Tibial nerve (tissue), 4 donors: ENCODE measurements at regions not wholly inside any gene's neighbourhood (a gene's known extent, or its start where the extent isn't known, plus 50 kb on each side); places are given as distances from the start of the nearest gene placed in this dataset.

Experiments used
- DNase-seq, 2 donors: peaks; one replicate each; pipeline ENCODE4 v3.0.0-alpha.2; 2019; ENCODE audit warnings: low spot score in 2 of 2
- H3K27ac ChIP-seq, 4 donors: fragments of 200-600 bp; sonication (generic) in 3 of 4; one replicate each; pipeline ENCODE4 v1.5.1; 2017 to 2019; ENCODE audit warnings: mild to moderate bottlenecking in 1 of 4
- H3K27me3 ChIP-seq, 2 donors: fragments of 200-600 bp; sonication (generic) in 1 of 2; one replicate each; pipeline versions ENCODE4 v1.5.1 to v1.6.0; 2017 to 2019
- H3K36me3 ChIP-seq, 3 donors: fragments of 200-600 bp; sonication (generic); one replicate each; pipeline ENCODE4 v1.5.1; 2018 to 2019
- H3K4me1 ChIP-seq, 4 donors: fragments of 200-600 bp; sonication (generic) in 3 of 4; one replicate each; pipeline ENCODE4 v1.5.1; 2017 to 2019
- H3K4me3 ChIP-seq, 4 donors: fragments of 200-600 bp; sonication (generic) in 3 of 4; one replicate each; pipeline ENCODE4 v1.5.1; 2017 to 2019; ENCODE audit warnings: mild to moderate bottlenecking in 1 of 4, moderate library complexity in 1 of 4
- H3K9me3 ChIP-seq, 4 donors: fragments of 200-600 bp; sonication (generic) in 3 of 4; one replicate each; pipeline ENCODE4 v1.5.1; 2017 to 2019
- EP300 ChIP-seq, 2 donors: sonication (generic); formaldehyde crosslinking; IDR thresholded peaks; one replicate each; pipeline ENCODE4 v1.6.1; 2017; ENCODE audit warnings: antibody characterized with exemption in 2 of 2, mild to moderate bottlenecking in 1 of 2
- POLR2A ChIP-seq, 2 donors: fragments of 450-650 bp; IDR thresholded peaks; one replicate each; pipeline ENCODE4 v1.6.1; 2017; ENCODE audit warnings: antibody characterized with exemption in 2 of 2, mild to moderate bottlenecking in 2 of 2, moderate library complexity in 2 of 2
- WGBS, 2 donors: methylation state at CpG; one replicate each; pipeline ENCODE4 v1.1.5; 2018; 5-methylcytosine and 5-hydroxymethylcytosine counted together
- TF ChIP-seq, protein P1 (sequence below), 5 experiments: fragments of 200-600 bp in 3 of 5; fragments of 450-650 bp in 2 of 5; sonication (generic) in 3 of 5; IDR thresholded peaks; one replicate each; pipeline ENCODE4 v1.5.1; 2016 to 2019; ENCODE audit warnings: antibody characterized with exemption in 5 of 5, mild to moderate bottlenecking in 3 of 5, moderate library complexity in 2 of 5

DNA sequence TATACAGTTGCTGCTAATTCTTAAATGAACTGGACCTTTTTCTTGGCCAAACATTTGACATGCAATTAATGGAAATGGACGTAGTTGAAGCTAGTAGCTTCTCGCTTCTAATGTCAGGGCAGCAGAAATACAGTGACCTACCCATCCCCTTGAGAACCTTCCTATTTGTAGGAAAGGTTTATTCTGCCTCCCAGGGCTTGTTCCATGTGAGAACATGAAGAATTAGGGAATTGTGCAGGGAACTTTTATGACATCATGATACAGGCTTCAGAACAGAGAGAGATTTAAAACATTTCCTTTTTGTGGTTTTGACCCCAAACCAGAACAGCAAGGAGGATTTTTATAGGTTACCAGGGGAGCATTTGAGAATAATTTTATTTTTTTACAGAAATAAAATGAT is 406.6 kb upstream of the PPP2R3A start:
- Histone ChIP-seq H3K27me3 (no peaks in the 10 kb centered on the region), H3K4me1 (no peaks in the 10 kb centered on the region), H3K36me3 (no peaks in the 10 kb centered on the region), H3K4me3 (no peak overlapping the region), H3K9me3 (no peaks in the 10 kb centered on the region), H3K27ac (no peak overlapping the region)
- 16 to 32% methylated on average over 2 of the region's 2 CpGs for WGBS, 2 donors
- TF ChIP-seq, protein P1, sequence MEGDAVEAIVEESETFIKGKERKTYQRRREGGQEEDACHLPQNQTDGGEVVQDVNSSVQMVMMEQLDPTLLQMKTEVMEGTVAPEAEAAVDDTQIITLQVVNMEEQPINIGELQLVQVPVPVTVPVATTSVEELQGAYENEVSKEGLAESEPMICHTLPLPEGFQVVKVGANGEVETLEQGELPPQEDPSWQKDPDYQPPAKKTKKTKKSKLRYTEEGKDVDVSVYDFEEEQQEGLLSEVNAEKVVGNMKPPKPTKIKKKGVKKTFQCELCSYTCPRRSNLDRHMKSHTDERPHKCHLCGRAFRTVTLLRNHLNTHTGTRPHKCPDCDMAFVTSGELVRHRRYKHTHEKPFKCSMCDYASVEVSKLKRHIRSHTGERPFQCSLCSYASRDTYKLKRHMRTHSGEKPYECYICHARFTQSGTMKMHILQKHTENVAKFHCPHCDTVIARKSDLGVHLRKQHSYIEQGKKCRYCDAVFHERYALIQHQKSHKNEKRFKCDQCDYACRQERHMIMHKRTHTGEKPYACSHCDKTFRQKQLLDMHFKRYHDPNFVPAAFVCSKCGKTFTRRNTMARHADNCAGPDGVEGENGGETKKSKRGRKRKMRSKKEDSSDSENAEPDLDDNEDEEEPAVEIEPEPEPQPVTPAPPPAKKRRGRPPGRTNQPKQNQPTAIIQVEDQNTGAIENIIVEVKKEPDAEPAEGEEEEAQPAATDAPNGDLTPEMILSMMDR (IDR thresholded peaks at IDR 0.05): no peak
- TF ChIP-seq POLR2A (IDR thresholded peaks at IDR 0.05) (no peak), EP300 (IDR thresholded peaks at IDR 0.05) (no peak)
- DNase-seq: peak in 1 of 2 donors; percentile 26

DNA sequence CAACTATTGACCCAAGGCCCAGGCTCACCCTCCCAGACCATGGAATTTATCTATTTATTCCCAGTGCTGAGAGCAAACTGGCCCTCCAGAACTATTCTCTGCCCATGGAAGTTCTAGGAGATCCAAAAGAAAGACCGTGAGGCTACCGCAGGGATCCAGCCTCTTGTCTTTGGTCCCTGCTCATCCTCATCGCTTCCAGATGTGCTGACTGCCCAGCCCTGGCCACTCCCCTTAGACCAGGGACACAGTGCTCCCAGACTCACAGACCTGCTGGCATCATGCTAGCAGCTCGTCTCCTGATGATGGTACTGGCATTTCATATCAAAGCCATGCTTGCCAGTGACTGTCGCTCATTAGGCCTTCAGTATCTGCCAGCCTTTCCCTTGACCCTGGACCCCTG is 405.7 kb upstream of the PPP2R3A start:
- H3K9me3 ChIP-seq: no peaks in the 10 kb centered on the region
- no peaks in the 10 kb centered on the region for H3K36me3 ChIP-seq
- no peaks in the 10 kb centered on the region for H3K27me3 ChIP-seq
- H3K27ac ChIP-seq: no peak overlapping the region
- no peaks in the 10 kb centered on the region for H3K4me1 ChIP-seq
- TF ChIP-seq POLR2A (IDR thresholded peaks at IDR 0.05) (no peak), EP300 (IDR thresholded peaks at IDR 0.05) (no peak)
- TF ChIP-seq, protein P1 (IDR thresholded peaks at IDR 0.05): no peak
- no peak overlapping the region for H3K4me3 ChIP-seq
- WGBS, 2 donors: 86 to 89% methylated on average over 5 of the region's 5 CpGs
- DNase-seq: peak in 1 of 2 donors; percentile 15

DNA sequence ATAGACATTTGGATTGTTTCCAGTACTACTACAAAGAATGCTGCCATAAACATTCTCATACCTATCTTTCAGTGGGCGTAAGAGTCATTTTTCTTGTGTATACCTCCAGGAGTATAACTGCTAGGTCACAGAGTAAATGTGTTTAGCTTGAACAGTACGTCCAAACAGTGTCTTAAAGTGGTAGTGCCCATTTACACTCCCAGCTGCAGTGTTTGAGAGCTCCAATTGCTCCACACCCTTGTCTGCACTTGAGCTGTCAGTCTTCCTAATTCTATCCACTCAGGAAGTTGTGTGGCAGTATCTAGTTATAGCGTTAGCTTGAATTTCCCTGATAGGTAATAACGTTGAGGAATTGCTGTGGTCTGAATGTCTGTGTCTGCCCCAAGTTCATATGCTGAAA is 404.7 kb upstream of the PPP2R3A start:
- no peaks in the 10 kb centered on the region for H3K4me1 ChIP-seq
- 71 to 74% methylated on average over 4 of the region's 4 CpGs for WGBS, 2 donors
- TF ChIP-seq EP300 (IDR thresholded peaks at IDR 0.05): no peak
- TF ChIP-seq POLR2A (IDR thresholded peaks at IDR 0.05): no peak
- TF ChIP-seq, protein P1 (IDR thresholded peaks at IDR 0.05): no peak
- DNase-seq: no peak
- H3K4me3 ChIP-seq: no peak overlapping the region
- no peak overlapping the region for H3K27ac ChIP-seq
- no peaks in the 10 kb centered on the region for H3K27me3 ChIP-seq
- no peaks in the 10 kb centered on the region for H3K9me3 ChIP-seq
- no peaks in the 10 kb centered on the region for H3K36me3 ChIP-seq

DNA sequence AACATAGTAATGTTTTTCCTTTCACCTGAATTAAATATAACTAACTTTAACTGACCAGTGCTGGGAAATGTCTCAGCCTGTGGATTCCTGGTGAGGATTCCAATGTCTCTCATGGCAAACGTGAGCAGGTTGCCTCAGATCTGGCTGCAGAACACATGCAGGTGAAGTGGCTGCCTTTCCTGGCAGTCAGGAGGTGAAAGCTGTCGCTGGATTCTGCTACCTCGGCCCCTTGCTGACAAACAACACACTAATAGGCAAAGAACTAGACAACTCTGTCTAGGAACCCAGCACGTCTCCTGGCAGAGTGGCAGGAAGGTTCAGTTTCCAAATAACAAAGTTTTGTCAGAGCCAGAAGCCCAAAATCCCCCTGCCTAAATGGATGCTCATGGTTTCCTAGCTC is 400.8 kb upstream of the PPP2R3A start:
- H3K27me3 ChIP-seq: no peaks in the 10 kb centered on the region
- H3K4me1 ChIP-seq: no peaks in the 10 kb centered on the region
- WGBS, 2 donors: 75 to 80% methylated on average over 3 to 4 of the region's 4 CpGs
- no peak overlapping the region for H3K4me3 ChIP-seq
- no peak overlapping the region for H3K27ac ChIP-seq
- H3K9me3 ChIP-seq: no peaks in the 10 kb centered on the region
- TF ChIP-seq POLR2A (IDR thresholded peaks at IDR 0.05): no peak
- TF ChIP-seq, protein P1 (IDR thresholded peaks at IDR 0.05): no peak
- no peak for TF ChIP-seq EP300 (IDR thresholded peaks at IDR 0.05)
- no peak for DNase-seq
- H3K36me3 ChIP-seq: no peaks in the 10 kb centered on the region

DNA sequence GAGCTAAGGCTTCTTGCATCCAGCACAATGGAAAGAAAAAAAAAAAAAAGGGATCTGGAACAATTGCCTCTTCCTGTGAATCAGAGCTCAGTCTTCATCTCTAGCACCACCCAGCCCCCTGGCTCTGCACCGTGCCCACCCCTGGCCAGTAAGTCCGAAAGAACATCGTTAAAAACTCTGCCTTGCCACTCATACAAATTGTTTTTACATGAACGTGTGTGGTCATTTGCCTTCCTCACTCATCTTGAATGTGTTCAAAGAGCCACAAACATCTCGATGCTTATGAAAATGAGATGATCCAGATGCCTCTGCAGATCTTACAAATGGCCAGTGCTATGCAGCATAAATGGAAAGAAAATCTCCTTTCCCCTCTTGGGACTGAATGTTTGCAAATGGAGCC is 400.0 kb upstream of the PPP2R3A start:
- DNase-seq: no peak
- Histone ChIP-seq H3K27me3 (no peaks in the 10 kb centered on the region), H3K4me1 (no peaks in the 10 kb centered on the region), H3K9me3 (no peaks in the 10 kb centered on the region), H3K4me3 (no peak overlapping the region), H3K36me3 (no peaks in the 10 kb centered on the region), H3K27ac (no peak overlapping the region)
- 38 to 52% methylated on average over 5 of the region's 5 CpGs for WGBS, 2 donors
- TF ChIP-seq POLR2A (IDR thresholded peaks at IDR 0.05) (no peak), EP300 (IDR thresholded peaks at IDR 0.05) (no peak)
- TF ChIP-seq, protein P1 (IDR thresholded peaks at IDR 0.05): no peak
